ENCODE measurements at regions not wholly inside any gene's neighbourhood (a gene's known extent, or its start where the extent isn't known, plus 50 kb on each side); places are given as distances from the start of the nearest gene placed in this dataset.
"Not testable (repeated sequence)": the region's sequence is repeated elsewhere in the genome, so short reads cannot be mapped to it uniquely, and the experiment has no call there.

- DNase-seq (ENCODE audit: low read depth): no peak
These were observed 143.8 kb downstream of the FGF1 start for GRCh38 chr5:142542078-142542477.

GRCh38 chr5:142540922-142541422 is 144.9 kb downstream of the FGF1 start:
- no peak for DNase-seq (ENCODE audit: low read depth)

GRCh38 chr5:142539154-142539740 is 146.6 kb downstream of the FGF1 start:
- DNase-seq (ENCODE audit: low read depth): no peak

- no peak for DNase-seq (ENCODE audit: low read depth)
These were observed 148.0 kb downstream of the FGF1 start for GRCh38 chr5:142537938-142538337.

- no peak for DNase-seq (ENCODE audit: low read depth)
These were observed 153.1 kb downstream of the FGF1 start for GRCh38 chr5:142532781-142533176.

GRCh38 chr5:142531977-142532780 is 153.7 kb downstream of the FGF1 start:
- no peak for DNase-seq (ENCODE audit: low read depth)

- no peak for DNase-seq (ENCODE audit: low read depth)
These were observed 155.0 kb downstream of the FGF1 start for GRCh38 chr5:142530904-142531303.

- DNase-seq (ENCODE audit: low read depth): no peak
These were observed 156.1 kb downstream of the FGF1 start for GRCh38 chr5:142529626-142530278.

- DNase-seq (ENCODE audit: low read depth): no peak
These were observed 158.1 kb downstream of the FGF1 start for GRCh38 chr5:142527664-142528295.

GRCh38 chr5:142527234-142527633 is 158.7 kb downstream of the FGF1 start:
- DNase-seq (ENCODE audit: low read depth): no peak

- no peak for DNase-seq (ENCODE audit: low read depth)
These were observed 162.9 kb downstream of the FGF1 start for GRCh38 chr5:142522983-142523382.

- DNase-seq (ENCODE audit: low read depth): no peak
These were observed 164.2 kb downstream of the FGF1 start for GRCh38 chr5:142521706-142522105.

- no peak for DNase-seq (ENCODE audit: low read depth)
These were observed 165.0 kb downstream of the FGF1 start for GRCh38 chr5:142520885-142521284.

- DNase-seq (ENCODE audit: low read depth): not testable (repeated sequence)
These were observed 166.0 kb downstream of the FGF1 start for GRCh38 chr5:142519913-142520312.

- DNase-seq (ENCODE audit: low read depth): no peak
These were observed 168.1 kb downstream of the FGF1 start for GRCh38 chr5:142517840-142518239.

- no peak for DNase-seq (ENCODE audit: low read depth)
These were observed 169.2 kb downstream of the FGF1 start for GRCh38 chr5:142516732-142517131.

- no peak for DNase-seq (ENCODE audit: low read depth)
These were observed 170.9 kb downstream of the FGF1 start for GRCh38 chr5:142515036-142515435.

GRCh38 chr5:142514196-142514595 is 171.7 kb downstream of the FGF1 start:
- DNase-seq (ENCODE audit: low read depth): no peak

- no peak for DNase-seq (ENCODE audit: low read depth)
These were observed 173.5 kb downstream of the FGF1 start for GRCh38 chr5:142512043-142513042.

GRCh38 chr5:142511358-142511757 is 174.5 kb downstream of the FGF1 start:
- DNase-seq (ENCODE audit: low read depth): no peak

- no peak for DNase-seq (ENCODE audit: low read depth)
These were observed 176.9 kb downstream of the FGF1 start for GRCh38 chr5:142509026-142509425.
